ENCODE measurements at regions not wholly inside any gene's neighbourhood (a gene's known extent, or its start where the extent isn't known, plus 50 kb on each side); places are given as distances from the start of the nearest gene placed in this dataset.

GRCh38 chr20:50281831-50282591 lies 91.4 kb downstream of the CEBPB start (continued):
- TF ChIP-seq BCLAF1 (IDR thresholded peaks at IDR 0.05; ENCODE audit: borderline replicate concordance in 1 of 2, control insufficient read depth in 1 of 2, low read depth in 2 of 2, low read length in 1 of 2) (no peak), BDP1 (IDR thresholded peaks at IDR 0.05; ENCODE audit: insufficient read depth, insufficient read length) (no peak), RBM14 (IDR thresholded peaks at IDR 0.05; ENCODE audit: borderline replicate concordance, insufficient read depth, low read depth, low read length) (no peak), SMAD3 (CRISPR knock-in tag; conservative IDR thresholded peaks at IDR 0.05) (no peak), ZBTB1 (CRISPR knock-in tag; IDR thresholded peaks at IDR 0.05; ENCODE audit: borderline replicate concordance, low read depth) (no peak), ZNF431 (CRISPR knock-in tag; IDR thresholded peaks at IDR 0.05) (no peak), ZC3H8 (IDR thresholded peaks at IDR 0.05) (no peak), CTCF (IDR thresholded peaks at IDR 0.05 in 2 of 3, conservative IDR thresholded peaks at IDR 0.05 in 1 of 3; ENCODE audit: insufficient read depth in 2 of 3, low read depth in 1 of 3, low read length in 3 of 3) (peak; percentile 69 to 97 (median 76)), GTF2A2 (tag; IDR thresholded peaks at IDR 0.05) (no peak), ATF6 (CRISPR knock-in tag; IDR thresholded peaks at IDR 0.05) (no peak), KLF6 (CRISPR knock-in tag; IDR thresholded peaks at IDR 0.05; ENCODE audit: borderline replicate concordance) (no peak), JUND (IDR thresholded peaks at IDR 0.05; ENCODE audit: borderline replicate concordance, low read depth, low read length) (no peak), JUND (tag; IDR thresholded peaks at IDR 0.05; ENCODE audit: borderline replicate concordance, low read depth, low read length) (no peak)

All from K562 (cell line).